Activated naive CD8-positive, alpha-beta T cell treated with anti-CD3 and anti-CD28 coated beads for 36 hours (primary cell): ENCODE measurements at regions not wholly inside any gene's neighbourhood (a gene's known extent, or its start where the extent isn't known, plus 50 kb on each side); places are given as distances from the start of the nearest gene placed in this dataset.
"Not testable (repeated sequence)": the region's sequence is repeated elsewhere in the genome, so short reads cannot be mapped to it uniquely, and the experiment has no call there.

Experiments used
- DNase-seq: peaks from one replicate; pipeline ENCODE4 v3.0.0; 2021
- H3K27ac Mint-ChIP-seq: one replicate; pipeline ENCODE4 v1.8.0; 2022; ENCODE audit warnings: mild to moderate bottlenecking, moderate library complexity, mixed read lengths
- H3K27me3 Mint-ChIP-seq: one replicate; pipeline ENCODE4 v1.8.0; 2022; ENCODE audit warnings: mild to moderate bottlenecking, mixed read lengths
- H3K36me3 Mint-ChIP-seq: one replicate; pipeline ENCODE4 v1.8.0; 2021; ENCODE audit warnings: mild to moderate bottlenecking, mixed read lengths
- H3K4me1 Mint-ChIP-seq: one replicate; pipeline ENCODE4 v1.8.0; 2021; ENCODE audit warnings: mixed read lengths
- H3K4me3 Mint-ChIP-seq: one replicate; pipeline ENCODE4 v1.8.0; 2022; ENCODE audit warnings: mild to moderate bottlenecking, moderate library complexity, mixed read lengths
- H3K9me3 Mint-ChIP-seq: one replicate; pipeline ENCODE4 v1.8.0; 2022; ENCODE audit warnings: mixed read lengths

DNA sequence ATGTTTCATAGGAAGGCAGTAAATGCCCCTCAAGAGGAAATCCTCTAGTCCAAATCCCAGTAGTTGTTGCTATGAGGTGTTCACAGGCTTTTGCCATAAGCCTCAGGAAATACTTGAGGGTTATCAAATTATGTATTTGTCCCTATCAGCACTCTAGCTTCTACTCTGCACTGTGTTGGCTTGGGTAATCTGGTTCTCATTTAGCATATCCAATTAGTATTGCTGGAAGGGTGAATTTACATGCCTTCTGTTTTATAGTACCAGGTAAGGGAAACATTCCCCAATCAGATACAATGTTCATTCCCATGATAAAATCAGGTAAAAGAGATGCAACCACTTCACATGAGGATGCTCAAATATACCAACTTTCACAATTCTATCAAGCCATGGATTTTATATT, 211.2 kb downstream of the S1PR1 start:
- Mint-ChIP-seq H3K4me1 (peaks cover 23% of the 10 kb centered on the region), H3K36me3 (no peaks in the 10 kb centered on the region), H3K27ac (no peak overlapping the region), H3K27me3 (peaks cover 10% of the 10 kb centered on the region), H3K9me3 (peaks cover 7% of the 10 kb centered on the region), H3K4me3 (no peak overlapping the region)
- DNase-seq: no peak

DNA sequence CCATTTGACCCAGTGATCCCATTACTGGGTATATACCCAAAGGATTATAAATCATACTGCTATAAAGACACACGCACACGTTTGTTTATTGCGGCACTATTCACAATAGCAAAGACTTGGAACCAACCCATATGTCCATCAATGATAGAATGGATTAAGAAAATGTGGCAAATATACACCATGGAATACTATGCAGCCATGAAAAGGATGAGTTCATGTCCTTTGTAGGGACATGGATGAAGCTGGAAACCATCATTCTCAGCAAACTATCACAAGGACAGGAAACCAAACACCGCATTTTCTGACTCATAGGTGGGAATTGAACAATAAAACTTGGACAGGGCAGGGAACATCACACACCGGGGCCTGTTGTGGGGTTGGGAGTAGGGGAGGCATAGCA, 213.9 kb downstream of the S1PR1 start:
- not testable (repeated sequence) for DNase-seq, H3K4me3 Mint-ChIP-seq, H3K36me3 Mint-ChIP-seq, H3K27ac Mint-ChIP-seq, H3K9me3 Mint-ChIP-seq
- Mint-ChIP-seq H3K27me3 (peaks cover 10% of the 10 kb centered on the region), H3K4me1 (peaks cover 38% of the 10 kb centered on the region)

DNA sequence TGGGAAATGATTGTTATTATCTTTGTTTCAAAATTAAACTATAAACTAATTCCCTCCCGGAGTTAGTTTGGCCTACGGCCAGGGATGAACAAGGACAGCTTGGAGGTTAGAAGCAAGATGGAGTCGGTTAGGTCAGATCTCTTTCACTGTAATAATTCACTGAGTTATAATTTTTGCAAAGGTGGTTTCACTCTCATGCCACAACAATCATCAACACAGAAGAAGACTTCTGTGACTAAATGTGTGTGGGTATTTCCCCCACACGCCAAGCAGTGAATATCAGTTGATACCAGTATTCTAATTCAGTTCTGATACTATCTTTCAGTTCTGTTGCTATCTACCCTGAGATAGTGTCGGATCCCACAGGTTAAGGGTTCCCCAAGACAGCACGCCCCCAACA, 215.1 kb downstream of the S1PR1 start:
- peaks cover 38% of the 10 kb centered on the region for H3K4me1 Mint-ChIP-seq
- H3K4me3 Mint-ChIP-seq: no peak overlapping the region
- peak; percentile 37 for DNase-seq
- H3K9me3 Mint-ChIP-seq: peaks cover 7% of the 10 kb centered on the region
- peak overlapping the region; percentile 76 for H3K27ac Mint-ChIP-seq
- H3K27me3 Mint-ChIP-seq: peaks cover 10% of the 10 kb centered on the region
- H3K36me3 Mint-ChIP-seq: no peaks in the 10 kb centered on the region

DNA sequence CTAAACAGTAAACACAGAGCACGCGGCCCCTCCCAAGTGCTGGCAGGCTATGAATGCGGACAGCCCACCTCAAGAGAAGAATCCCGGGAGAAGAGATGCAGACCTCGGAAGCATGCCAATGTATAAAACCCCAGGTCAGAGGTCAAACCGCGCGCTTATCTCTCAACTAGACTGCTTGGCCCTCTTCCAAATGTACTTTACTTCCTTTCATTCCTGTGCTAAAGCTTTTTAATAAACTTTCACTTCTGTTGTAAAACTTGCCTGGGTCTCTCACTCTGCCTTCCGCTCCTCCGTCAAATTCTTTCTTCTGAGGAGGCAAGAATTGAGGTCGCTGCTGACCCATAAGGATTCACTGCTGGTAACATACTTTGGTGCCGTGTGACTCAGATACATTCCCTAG, 216.0 kb downstream of the S1PR1 start:
- Mint-ChIP-seq H3K4me1 (peaks cover 38% of the 10 kb centered on the region), H3K27ac (no peak overlapping the region)

DNA sequence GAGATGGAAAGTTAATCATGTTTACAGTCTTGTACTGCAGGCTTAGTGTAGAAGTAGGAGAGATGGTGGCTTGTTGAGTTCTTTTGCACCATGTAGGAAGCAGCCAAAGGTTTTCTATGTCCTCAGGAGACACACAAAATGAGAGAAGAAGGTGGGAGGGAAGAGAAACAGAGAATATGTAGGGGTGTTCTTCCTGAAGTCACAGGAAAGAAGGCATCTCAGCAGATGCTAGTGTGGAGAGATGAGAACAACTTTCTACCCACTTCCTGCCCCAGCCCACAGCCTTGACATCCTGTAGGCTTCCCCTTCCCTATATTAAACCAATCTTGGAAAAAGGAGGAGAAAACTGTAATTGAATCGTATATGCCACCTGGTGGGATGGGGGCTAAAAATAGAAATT, 217.0 kb downstream of the S1PR1 start:
- Mint-ChIP-seq H3K4me1 (peaks cover 38% of the 10 kb centered on the region), H3K36me3 (no peaks in the 10 kb centered on the region), H3K27me3 (peaks cover 5% of the 10 kb centered on the region), H3K9me3 (peaks cover 7% of the 10 kb centered on the region), H3K27ac (peak overlapping the region; percentile 75), H3K4me3 (peak overlapping the region; percentile 15)
- no peak for DNase-seq

More for the DNA sequence above, 216.0 kb downstream of the S1PR1 start:
- Mint-ChIP-seq H3K27me3 (peaks cover 10% of the 10 kb centered on the region), H3K4me3 (no peak overlapping the region), H3K36me3 (no peaks in the 10 kb centered on the region), H3K9me3 (peaks cover 7% of the 10 kb centered on the region)
- no peak for DNase-seq

DNA sequence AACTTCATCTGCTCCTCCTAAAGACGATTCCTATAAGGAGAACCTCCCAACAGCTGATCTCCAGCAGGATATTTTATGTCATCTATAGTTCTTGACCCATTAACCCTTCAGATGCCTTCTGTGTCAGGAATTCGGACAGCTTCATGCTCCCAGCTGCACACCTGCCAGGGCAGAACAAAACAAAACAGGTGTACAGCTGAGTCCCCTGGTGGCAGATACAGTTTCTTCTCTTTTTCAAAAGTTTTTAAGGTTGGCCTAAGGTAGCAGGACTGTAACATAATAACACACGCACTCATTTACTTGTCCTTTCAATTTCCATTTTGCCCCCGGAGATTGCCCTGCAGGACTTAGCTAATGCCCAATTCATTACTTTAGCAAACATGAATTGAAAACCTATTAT, 218.3 kb downstream of the S1PR1 start:
- no peak for DNase-seq
- no peak overlapping the region for H3K27ac Mint-ChIP-seq
- H3K9me3 Mint-ChIP-seq: peaks cover 7% of the 10 kb centered on the region
- no peaks in the 10 kb centered on the region for H3K36me3 Mint-ChIP-seq
- no peaks in the 10 kb centered on the region for H3K27me3 Mint-ChIP-seq
- no peak overlapping the region for H3K4me3 Mint-ChIP-seq
- peaks cover 35% of the 10 kb centered on the region for H3K4me1 Mint-ChIP-seq

DNA sequence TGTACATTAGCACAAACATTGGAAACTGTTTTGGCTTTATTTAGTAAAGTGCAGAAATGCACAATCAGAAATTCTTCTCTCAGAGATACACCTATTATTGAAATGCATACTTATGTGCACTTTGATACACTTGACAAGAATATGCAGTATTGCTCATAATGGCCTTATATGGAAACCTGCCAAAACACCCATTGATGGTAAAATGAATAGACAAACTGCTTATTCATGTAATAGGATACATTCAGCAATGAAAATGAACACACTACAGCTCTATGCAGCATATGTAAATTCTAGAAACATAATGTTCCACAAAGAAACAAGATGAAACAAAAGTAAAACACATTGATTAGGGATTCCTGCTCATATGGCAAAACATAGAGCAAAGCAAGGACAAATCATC, 223.9 kb downstream of the S1PR1 start:
- Mint-ChIP-seq H3K4me3 (no peak overlapping the region), H3K36me3 (no peaks in the 10 kb centered on the region), H3K9me3 (peaks cover 2% of the 10 kb centered on the region), H3K27me3 (peaks cover 6% of the 10 kb centered on the region), H3K27ac (no peak overlapping the region), H3K4me1 (no peaks in the 10 kb centered on the region)
- no peak for DNase-seq

DNA sequence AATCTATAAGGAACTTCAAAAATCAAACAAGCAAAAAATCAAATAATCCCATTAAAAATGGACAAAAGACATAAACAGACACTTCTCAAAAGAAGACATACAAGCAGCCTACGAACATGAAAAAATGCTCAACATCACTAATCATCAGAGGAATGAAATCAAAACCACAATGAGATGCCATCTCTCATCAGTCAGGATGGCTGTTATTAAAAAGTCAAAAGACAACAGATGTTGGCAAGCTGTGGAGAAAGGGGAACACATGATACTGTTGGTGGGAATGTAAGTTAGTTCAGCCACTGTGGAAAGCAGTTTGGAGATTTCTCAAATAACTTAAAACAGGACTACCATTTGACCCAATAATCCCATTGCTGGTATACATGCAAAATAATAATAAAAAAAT, 226.4 kb downstream of the S1PR1 start:
- H3K4me1 Mint-ChIP-seq: no peaks in the 10 kb centered on the region
- no peak overlapping the region for H3K27ac Mint-ChIP-seq
- peaks cover 2% of the 10 kb centered on the region for H3K9me3 Mint-ChIP-seq
- peaks cover 6% of the 10 kb centered on the region for H3K27me3 Mint-ChIP-seq
- DNase-seq: no peak
- H3K36me3 Mint-ChIP-seq: no peaks in the 10 kb centered on the region
- no peak overlapping the region for H3K4me3 Mint-ChIP-seq

DNA sequence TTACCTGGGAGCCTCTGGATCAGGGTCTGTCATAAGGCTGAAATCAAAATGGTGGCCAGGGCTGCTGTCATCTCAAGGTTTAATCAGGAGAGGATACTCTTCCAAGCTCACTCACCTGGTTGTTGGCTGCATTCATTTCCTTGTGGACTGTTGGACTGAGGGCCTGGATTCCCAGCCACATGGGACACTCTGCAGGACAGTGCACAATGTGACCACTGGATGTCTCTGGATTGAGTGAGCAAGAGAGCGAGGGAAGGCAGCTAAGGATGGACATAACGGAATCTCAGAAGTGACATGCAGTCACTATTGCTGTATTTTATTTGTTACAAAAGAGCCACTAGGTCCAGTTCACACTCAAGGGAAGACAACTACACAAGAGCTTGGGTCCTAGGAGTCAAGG, 229.1 kb downstream of the S1PR1 start:
- Mint-ChIP-seq H3K4me1 (no peaks in the 10 kb centered on the region), H3K36me3 (no peaks in the 10 kb centered on the region), H3K27ac (no peak overlapping the region), H3K9me3 (peaks cover 5% of the 10 kb centered on the region), H3K27me3 (peaks cover 6% of the 10 kb centered on the region), H3K4me3 (no peak overlapping the region)
- no peak for DNase-seq

DNA sequence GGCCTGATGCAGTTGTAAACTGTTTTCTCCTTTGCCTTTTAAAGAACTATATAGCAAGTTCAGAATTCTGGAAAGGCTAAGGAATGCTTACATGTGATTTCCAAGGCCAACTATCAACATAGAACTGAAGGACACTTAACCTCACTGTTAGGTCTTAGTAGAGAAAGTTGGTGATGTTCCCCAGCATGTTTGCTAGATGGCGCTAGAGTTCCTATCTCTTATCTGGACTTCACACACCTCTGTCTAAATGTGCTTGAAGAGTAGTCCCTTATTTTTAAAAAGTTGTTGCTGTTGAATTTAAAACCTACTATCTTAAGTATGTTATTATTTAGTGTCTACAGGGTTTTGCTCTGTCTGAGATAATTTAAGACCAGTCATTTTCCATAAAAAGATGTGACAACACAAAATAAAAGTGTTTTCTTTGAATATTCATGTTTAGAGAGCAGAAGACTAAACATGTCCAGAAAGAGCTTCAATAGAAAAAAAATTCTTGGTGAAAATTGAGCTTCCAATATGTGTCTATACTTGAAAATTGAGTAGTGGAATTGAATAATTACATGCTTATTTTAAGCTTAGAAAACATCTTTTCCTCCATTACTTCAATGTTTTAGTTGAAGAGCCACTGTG, 237.3 kb downstream of the S1PR1 start:
- no peak for DNase-seq
- H3K36me3 Mint-ChIP-seq: peaks cover 3% of the 10 kb centered on the region
- H3K27me3 Mint-ChIP-seq: no peaks in the 10 kb centered on the region
- no peaks in the 10 kb centered on the region for H3K4me1 Mint-ChIP-seq
- H3K9me3 Mint-ChIP-seq: peaks cover 17% of the 10 kb centered on the region
- no peak overlapping the region for H3K4me3 Mint-ChIP-seq
- no peak overlapping the region for H3K27ac Mint-ChIP-seq

DNA sequence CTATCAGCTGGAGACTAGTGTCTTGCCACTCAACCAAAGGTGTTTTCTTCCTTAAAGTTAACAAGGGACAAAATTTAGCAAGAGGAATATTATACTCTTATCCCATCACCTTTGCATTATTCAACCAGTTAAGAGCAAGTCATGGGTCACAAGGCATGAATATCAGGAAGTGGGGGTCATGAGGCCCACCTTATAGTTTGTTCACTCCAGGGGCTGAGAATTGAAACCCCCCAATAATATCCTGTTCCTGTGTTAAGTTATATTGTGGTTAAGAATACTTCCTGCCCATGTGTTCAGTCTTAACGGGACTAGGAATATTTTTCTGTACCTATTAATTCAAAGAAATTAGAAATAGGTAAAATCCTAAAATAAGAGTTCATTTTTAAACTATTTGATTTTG, 239.7 kb downstream of the S1PR1 start:
- Mint-ChIP-seq H3K27me3 (no peaks in the 10 kb centered on the region), H3K36me3 (peaks cover 3% of the 10 kb centered on the region), H3K9me3 (peaks cover 11% of the 10 kb centered on the region), H3K4me1 (peaks cover 5% of the 10 kb centered on the region), H3K4me3 (no peak overlapping the region), H3K27ac (no peak overlapping the region)
- no peak for DNase-seq

DNA sequence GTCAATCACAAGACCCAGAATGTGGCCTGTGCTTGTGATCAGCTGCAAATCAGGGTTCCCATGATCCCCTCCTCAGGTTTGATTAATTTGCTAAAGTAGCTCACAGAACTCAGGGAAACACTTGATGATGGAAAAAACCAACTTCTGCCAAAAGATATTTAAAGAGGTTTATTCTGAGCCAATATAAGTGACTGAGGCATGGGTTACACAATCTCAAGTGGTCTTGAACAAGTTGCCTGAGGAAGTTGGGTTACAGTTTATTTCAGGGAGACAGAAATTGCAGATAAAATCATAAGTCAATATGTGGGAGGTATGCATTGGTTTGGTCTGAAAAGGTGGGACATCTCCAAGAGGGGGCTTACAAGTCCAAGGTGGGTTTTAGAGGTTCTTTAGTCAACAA, 243.1 kb downstream of the S1PR1 start:
- Mint-ChIP-seq H3K27ac (no peak overlapping the region), H3K27me3 (no peaks in the 10 kb centered on the region), H3K4me1 (peaks cover 5% of the 10 kb centered on the region), H3K4me3 (no peak overlapping the region), H3K36me3 (no peaks in the 10 kb centered on the region), H3K9me3 (no peaks in the 10 kb centered on the region)
- no peak for DNase-seq

DNA sequence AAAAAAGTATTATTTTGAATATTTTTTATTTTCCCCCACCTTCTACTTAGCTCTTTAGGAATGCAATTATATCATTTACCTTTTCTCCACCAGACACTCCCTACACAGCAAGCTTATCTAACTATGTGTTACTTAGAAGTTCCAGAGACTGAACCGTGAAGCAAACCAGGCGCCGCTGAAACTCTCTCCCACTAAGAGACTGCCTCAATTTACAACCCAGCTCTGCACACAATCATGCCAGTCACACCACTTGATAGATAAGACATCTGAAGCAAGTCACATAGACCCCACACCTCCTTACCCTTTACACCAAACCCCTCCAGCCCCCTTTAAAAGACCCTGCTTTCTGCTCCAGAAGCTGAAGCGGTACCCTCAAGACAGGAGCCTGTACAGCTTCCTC, 245.5 kb downstream of the S1PR1 start:
- Mint-ChIP-seq H3K9me3 (no peaks in the 10 kb centered on the region), H3K36me3 (no peaks in the 10 kb centered on the region), H3K27ac (no peak overlapping the region), H3K4me3 (no peak overlapping the region), H3K27me3 (no peaks in the 10 kb centered on the region), H3K4me1 (peaks cover 5% of the 10 kb centered on the region)
- no peak for DNase-seq

DNA sequence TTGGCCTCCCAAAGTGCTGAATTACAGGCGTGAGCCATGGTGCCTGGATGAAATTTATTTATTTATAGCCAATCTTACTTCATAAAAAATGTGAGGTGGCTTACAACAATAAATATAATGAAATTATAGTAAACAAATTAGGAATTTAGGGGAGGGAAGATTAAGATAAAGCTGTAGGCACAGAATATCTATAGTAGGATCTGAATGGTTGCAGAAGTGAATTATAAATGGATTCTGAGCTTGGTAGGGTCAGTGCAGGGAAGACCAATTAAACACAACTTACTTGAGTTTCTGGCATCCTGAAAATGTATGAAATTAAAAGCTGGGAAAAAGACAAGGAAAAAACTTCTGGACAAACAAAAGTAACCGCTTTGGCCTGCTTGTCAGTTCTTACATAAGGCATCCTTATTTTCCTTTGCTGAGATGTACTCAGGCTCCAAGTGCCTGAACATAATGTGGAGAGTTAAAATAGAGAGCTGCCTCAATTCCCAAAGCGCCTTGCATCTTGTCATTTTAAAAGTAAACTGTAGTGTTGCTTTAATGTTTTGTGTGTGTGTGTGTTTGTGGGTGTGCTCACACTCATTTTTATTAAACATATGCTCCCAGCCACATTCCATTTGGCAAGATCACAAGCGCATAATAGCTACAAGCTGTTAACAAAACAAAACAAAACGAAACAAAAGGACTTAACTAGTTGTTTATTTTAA, 247.3 kb downstream of the S1PR1 start:
- H3K27ac Mint-ChIP-seq: no peak overlapping the region
- peaks cover 5% of the 10 kb centered on the region for H3K4me1 Mint-ChIP-seq

DNA sequence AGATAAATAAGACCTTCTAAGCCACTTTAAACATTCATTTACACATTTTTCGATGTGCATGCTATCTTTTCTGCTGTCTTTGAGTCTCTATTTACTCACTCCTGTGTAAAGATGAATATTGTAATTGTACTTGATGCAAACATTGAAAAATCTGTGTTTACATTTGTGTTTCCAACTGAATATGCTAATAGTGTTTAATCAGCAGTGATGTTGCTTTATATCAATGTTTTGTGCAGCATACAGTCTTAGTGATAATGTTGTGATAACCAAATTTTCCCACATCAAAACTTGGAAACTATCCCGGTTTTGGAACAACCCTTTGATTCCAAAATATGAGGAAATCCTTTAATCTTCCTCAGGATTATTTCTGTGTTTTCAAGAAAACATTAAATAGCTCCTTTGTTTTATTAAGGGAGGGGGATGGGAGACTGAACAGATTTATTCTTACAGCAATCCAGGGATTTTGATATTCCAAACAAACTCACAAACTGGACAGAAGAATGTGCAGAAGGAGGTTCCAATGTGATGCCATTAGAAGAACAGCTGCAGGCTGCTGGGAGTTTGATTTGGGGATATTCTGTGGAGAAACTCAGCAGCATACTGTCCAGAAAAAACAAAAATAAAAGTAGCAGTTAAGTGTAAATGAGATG, 248.0 kb downstream of the S1PR1 start:
- Mint-ChIP-seq H3K9me3 (peaks cover 4% of the 10 kb centered on the region), H3K4me3 (no peak overlapping the region)

More for the DNA sequence above, 247.3 kb downstream of the S1PR1 start:
- no peak overlapping the region for H3K4me3 Mint-ChIP-seq
- no peaks in the 10 kb centered on the region for H3K27me3 Mint-ChIP-seq
- no peaks in the 10 kb centered on the region for H3K36me3 Mint-ChIP-seq
- no peaks in the 10 kb centered on the region for H3K9me3 Mint-ChIP-seq
- DNase-seq: no peak

DNA sequence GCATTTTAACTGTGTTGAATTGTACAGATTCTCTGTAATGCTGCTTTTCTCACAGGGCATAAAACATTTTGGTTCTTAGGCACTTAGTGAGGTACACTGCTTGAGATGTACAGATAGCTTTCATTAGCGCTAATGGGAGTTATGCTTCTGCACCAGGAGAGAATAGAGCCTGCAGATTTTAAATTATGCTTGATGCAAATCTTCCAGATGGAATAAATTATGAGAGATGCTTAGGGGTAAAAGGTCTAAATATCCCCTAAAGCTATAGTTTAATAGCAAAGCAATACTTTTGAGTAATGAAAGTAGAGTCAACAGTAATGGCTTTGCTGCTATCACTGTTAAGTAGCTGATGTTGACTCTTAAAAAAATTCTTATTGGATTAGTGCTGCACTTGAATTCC, 248.9 kb downstream of the S1PR1 start:
- no peaks in the 10 kb centered on the region for H3K36me3 Mint-ChIP-seq
- no peaks in the 10 kb centered on the region for H3K27me3 Mint-ChIP-seq
- DNase-seq: no peak
- no peak overlapping the region for H3K27ac Mint-ChIP-seq
- peaks cover 5% of the 10 kb centered on the region for H3K4me1 Mint-ChIP-seq
- H3K4me3 Mint-ChIP-seq: no peak overlapping the region
- H3K9me3 Mint-ChIP-seq: peaks cover 9% of the 10 kb centered on the region

More for the DNA sequence above, 248.0 kb downstream of the S1PR1 start:
- no peak for DNase-seq
- Mint-ChIP-seq H3K4me1 (peaks cover 5% of the 10 kb centered on the region), H3K27me3 (no peaks in the 10 kb centered on the region), H3K27ac (no peak overlapping the region), H3K36me3 (no peaks in the 10 kb centered on the region)
